ENCODE measurements at regions not wholly inside any gene's neighbourhood (a gene's known extent, or its start where the extent isn't known, plus 50 kb on each side); places are given as distances from the start of the nearest gene placed in this dataset.

DNA sequence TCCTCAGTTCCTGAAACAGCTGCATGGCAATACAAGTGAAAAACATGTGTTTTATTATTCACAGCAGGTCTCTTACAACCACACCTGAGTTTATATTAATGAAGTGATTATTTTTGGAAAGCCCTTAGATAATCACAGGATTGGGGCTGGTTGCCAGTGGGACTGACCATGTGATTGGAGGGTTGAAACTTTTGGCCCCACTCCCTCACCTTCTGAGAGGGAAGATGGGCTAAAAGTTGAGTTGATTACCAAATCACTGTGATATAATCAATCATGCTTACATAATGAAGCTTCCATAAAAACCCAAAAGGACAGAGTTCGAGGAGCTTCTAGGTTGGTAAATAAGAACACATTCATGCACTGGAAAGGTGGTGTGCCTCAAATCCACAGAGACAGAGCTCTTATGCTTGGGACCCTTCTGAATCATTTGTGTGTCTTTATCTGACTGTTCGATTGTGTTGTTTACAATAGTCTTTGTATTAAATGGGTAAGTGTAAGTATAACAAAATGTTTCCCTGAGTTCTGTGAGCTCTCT lies 393.9 kb downstream of the RPS24 start:
- DNase-seq (no peak), ATAC-seq (no peak)
- Histone ChIP-seq H3K9me3 (peaks cover 8% of the 10 kb centered on the region), H3K4me1 (no peaks in the 10 kb centered on the region), H3K4me3 (no peak overlapping the region), H3K27ac (no peak overlapping the region), H3K36me3 (ENCODE audit: insufficient read depth in 1 of 2, low read depth in 1 of 2) (no peaks in the 10 kb centered on the region), H3K27me3 (ENCODE audit: insufficient read depth in 3 of 3, low read length in 2 of 3) (no peaks in the 10 kb centered on the region)
- TF ChIP-seq, protein P1, sequence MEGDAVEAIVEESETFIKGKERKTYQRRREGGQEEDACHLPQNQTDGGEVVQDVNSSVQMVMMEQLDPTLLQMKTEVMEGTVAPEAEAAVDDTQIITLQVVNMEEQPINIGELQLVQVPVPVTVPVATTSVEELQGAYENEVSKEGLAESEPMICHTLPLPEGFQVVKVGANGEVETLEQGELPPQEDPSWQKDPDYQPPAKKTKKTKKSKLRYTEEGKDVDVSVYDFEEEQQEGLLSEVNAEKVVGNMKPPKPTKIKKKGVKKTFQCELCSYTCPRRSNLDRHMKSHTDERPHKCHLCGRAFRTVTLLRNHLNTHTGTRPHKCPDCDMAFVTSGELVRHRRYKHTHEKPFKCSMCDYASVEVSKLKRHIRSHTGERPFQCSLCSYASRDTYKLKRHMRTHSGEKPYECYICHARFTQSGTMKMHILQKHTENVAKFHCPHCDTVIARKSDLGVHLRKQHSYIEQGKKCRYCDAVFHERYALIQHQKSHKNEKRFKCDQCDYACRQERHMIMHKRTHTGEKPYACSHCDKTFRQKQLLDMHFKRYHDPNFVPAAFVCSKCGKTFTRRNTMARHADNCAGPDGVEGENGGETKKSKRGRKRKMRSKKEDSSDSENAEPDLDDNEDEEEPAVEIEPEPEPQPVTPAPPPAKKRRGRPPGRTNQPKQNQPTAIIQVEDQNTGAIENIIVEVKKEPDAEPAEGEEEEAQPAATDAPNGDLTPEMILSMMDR (IDR thresholded peaks at IDR 0.05) = no peak
- WGBS, 3 donors = 92 to 95% (median 94%) methylated on average over 2 of the region's 2 CpGs
- intact Hi-C loops (cut with DNase I) = no loop called here

- Histone ChIP-seq H3K27me3 (ENCODE audit: insufficient read depth in 3 of 3, low read length in 2 of 3) (no peaks in the 10 kb centered on the region), H3K9me3 (peaks cover 8% of the 10 kb centered on the region), H3K4me3 (no peak overlapping the region), H3K4me1 (no peaks in the 10 kb centered on the region), H3K36me3 (ENCODE audit: insufficient read depth in 1 of 2, low read depth in 1 of 2) (no peaks in the 10 kb centered on the region), H3K27ac (no peak overlapping the region)
- ATAC-seq (no peak), DNase-seq (no peak)
- TF ChIP-seq, protein P1 (IDR thresholded peaks at IDR 0.05) = no peak
- WGBS, 3 donors = 93 to 95% (median 95%) methylated on average over 2 of the region's 2 CpGs
- intact Hi-C loops (cut with DNase I) = no loop called here
These were observed 394.9 kb downstream of the RPS24 start for GRCh38 chr10:78428579-78428978.

- TF ChIP-seq, protein P1 (IDR thresholded peaks at IDR 0.05) = no peak
- H3K4me3 ChIP-seq = no peak overlapping the region
- DNase-seq (no peak), ATAC-seq (no peak)
- H3K27ac ChIP-seq = no peak overlapping the region
- intact Hi-C loops (cut with DNase I) = no loop called here
- H3K27me3 ChIP-seq (ENCODE audit: insufficient read depth in 3 of 3, low read length in 2 of 3) = no peaks in the 10 kb centered on the region
- no peaks in the 10 kb centered on the region for H3K36me3 ChIP-seq (ENCODE audit: insufficient read depth in 1 of 2, low read depth in 1 of 2)
- 88 to 93% (median 91%) methylated on average over 3 of the region's 3 CpGs for WGBS, 3 donors
- H3K4me1 ChIP-seq = peaks cover 5% of the 10 kb centered on the region
- peaks cover 4% of the 10 kb centered on the region for H3K9me3 ChIP-seq
These were observed 396.3 kb downstream of the RPS24 start for GRCh38 chr10:78429984-78430383.

DNA sequence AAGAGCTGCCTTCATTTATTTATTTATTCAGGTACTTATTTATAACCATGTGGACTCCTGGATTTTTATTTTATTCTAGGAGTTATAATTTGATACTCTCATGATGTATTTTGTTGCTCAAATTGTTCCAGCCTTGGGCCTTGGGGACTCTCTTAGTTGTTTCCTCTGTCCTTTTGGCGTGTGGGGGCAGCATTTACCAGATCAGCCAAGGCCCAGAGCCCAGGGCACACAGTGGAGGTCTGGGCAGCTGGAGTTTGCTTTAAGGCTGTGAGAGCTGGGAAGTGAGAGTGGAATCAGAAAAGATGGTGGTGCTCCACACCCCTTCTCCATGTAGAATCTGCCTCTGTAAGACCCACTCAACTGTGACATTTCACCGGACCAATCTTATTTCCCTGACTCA lies 398.9 kb downstream of the RPS24 start:
- 59 to 85% (median 79%) methylated on average over 2 of the region's 2 CpGs for WGBS, 3 donors
- H3K9me3 ChIP-seq = no peaks in the 10 kb centered on the region
- no peaks in the 10 kb centered on the region for H3K27me3 ChIP-seq (ENCODE audit: insufficient read depth in 3 of 3, low read length in 2 of 3)
- TF ChIP-seq, protein P1 (IDR thresholded peaks at IDR 0.05) = no peak
- no peak overlapping the region for H3K4me3 ChIP-seq
- intact Hi-C loops (cut with DNase I) = no loop called here
- peak in 1 of 2 donors; percentile 63 for DNase-seq
- peaks cover 5% of the 10 kb centered on the region for H3K4me1 ChIP-seq
- ATAC-seq = peak in 2 of 4 donors; percentile 63 to 72
- H3K36me3 ChIP-seq (ENCODE audit: insufficient read depth in 1 of 2, low read depth in 1 of 2) = no peaks in the 10 kb centered on the region
- no peak overlapping the region for H3K27ac ChIP-seq

DNA sequence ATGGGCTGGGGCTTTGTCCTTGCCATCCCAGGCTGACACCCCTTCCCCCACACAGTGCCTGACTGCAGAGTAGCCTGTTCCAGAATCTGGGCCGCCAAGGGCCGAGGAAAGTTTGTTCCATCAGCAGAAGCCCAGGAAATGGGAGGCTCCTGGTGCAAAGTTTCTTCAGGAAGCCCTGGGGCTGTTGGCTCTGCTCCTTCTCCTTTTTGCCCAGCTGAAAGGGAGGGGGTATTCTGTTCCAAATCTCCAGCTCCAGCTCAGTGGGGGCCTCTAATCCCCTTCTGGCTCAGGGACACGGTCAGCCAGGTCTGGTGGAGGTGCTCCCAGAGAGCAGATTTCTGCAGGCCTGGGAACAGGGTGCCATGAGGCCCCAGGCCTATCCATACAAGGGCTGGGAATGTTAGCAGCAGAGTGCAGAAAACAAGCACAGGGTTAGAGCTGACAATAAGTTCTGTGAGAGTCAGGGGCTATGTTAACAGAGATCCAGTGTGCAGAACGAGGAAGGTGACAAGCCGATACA lies 399.5 kb downstream of the RPS24 start:
- Histone ChIP-seq H3K4me1 (peaks cover 5% of the 10 kb centered on the region), H3K27me3 (ENCODE audit: insufficient read depth in 3 of 3, low read length in 2 of 3) (no peaks in the 10 kb centered on the region), H3K9me3 (no peaks in the 10 kb centered on the region), H3K36me3 (ENCODE audit: insufficient read depth in 1 of 2, low read depth in 1 of 2) (no peaks in the 10 kb centered on the region), H3K27ac (no peak overlapping the region), H3K4me3 (no peak overlapping the region)
- TF ChIP-seq, protein P1 (IDR thresholded peaks at IDR 0.05) = no peak
- ATAC-seq (peak in 3 of 4 donors; percentile 17 to 28 (median 18)), DNase-seq (peak in 1 of 2 donors; percentile 38)
- intact Hi-C loops (cut with DNase I) = no loop called here
- 68 to 80% (median 76%) methylated on average over 5 of the region's 5 CpGs for WGBS, 3 donors
